Effector memory CD8-positive, alpha-beta T cell (primary cell): ENCODE measurements at regions not wholly inside any gene's neighbourhood (a gene's known extent, or its start where the extent isn't known, plus 50 kb on each side); places are given as distances from the start of the nearest gene placed in this dataset.

Experiments used
- ATAC-seq: fragments of 150-1000 bp; cut with Tn5 transposase; replicated peaks from 2 replicates; pipeline ENCODE4 v1.10.0; 2021; ENCODE audit warnings: mild to moderate bottlenecking, moderate library complexity
- DNase-seq, 3 experiments: peaks; one replicate each; pipeline ENCODE4 v3.0.0; 2021
- H3K27ac Mint-ChIP-seq, 2 donors: one replicate each; pipeline ENCODE4 v1.8.0; 2022; ENCODE audit warnings: mild to moderate bottlenecking in 2 of 2, mixed read lengths in 2 of 2, moderate library complexity in 2 of 2
- H3K27me3 Mint-ChIP-seq, 2 donors: one replicate each; pipeline ENCODE4 v1.8.0; 2022; ENCODE audit warnings: mixed read lengths in 2 of 2
- H3K36me3 Mint-ChIP-seq: one replicate; pipeline ENCODE4 v1.8.0; 2022; ENCODE audit warnings: mild to moderate bottlenecking, moderate library complexity, mixed read lengths; ENCODE audit not compliant: insufficient read depth
- H3K4me1 Mint-ChIP-seq, 2 donors: one replicate each; pipeline ENCODE4 v1.8.0; 2022; ENCODE audit warnings: low read depth in 2 of 2, mixed read lengths in 2 of 2
- H3K4me3 Mint-ChIP-seq, 2 donors: one replicate each; pipeline ENCODE4 v1.8.0; 2022; ENCODE audit warnings: mild to moderate bottlenecking in 2 of 2, mixed read lengths in 2 of 2, moderate library complexity in 2 of 2
- H3K9me3 Mint-ChIP-seq, 2 donors: one replicate each; pipeline ENCODE4 v1.8.0; 2022; ENCODE audit warnings: mixed read lengths in 2 of 2

- Mint-ChIP-seq H3K9me3 (peaks cover 0 to 8% of the 10 kb centered on the region in 2 donors), H3K36me3 (no peaks in the 10 kb centered on the region), H3K27ac (no peak overlapping the region), H3K27me3 (no peaks in the 10 kb centered on the region), H3K4me3 (no peak overlapping the region), H3K4me1 (no peaks in the 10 kb centered on the region)
- no peak for ATAC-seq
- DNase-seq, result no peak
Measured at GRCh38 chr18:77995593-77995992, 745.9 kb downstream of the GALR1 start.

DNA sequence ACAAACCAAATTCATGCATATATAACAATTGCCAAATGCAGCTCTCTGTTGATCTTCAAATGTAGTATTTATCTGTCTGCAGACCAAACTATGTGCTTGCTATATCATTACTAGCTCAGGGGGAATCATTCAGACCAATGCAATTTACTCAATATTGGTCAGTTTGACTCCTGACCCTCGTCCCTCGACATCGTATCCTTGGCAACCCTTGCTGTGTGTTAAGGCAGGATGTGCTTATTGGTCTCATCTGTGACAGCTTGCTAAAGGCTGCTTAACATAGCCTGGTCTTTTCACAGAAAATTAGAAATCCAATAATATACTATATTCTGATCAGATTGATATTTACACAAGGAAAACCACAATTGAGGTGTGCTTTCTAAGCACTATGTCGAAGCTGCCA is 747.1 kb downstream of the GALR1 start:
- no peak for ATAC-seq
- Mint-ChIP-seq H3K4me3 (no peak overlapping the region), H3K4me1 (no peaks in the 10 kb centered on the region), H3K9me3 (peaks cover 4 to 8% of the 10 kb centered on the region in 2 donors), H3K36me3 (no peaks in the 10 kb centered on the region), H3K27me3 (no peaks in the 10 kb centered on the region), H3K27ac (no peak overlapping the region)
- DNase-seq, result no peak

DNA sequence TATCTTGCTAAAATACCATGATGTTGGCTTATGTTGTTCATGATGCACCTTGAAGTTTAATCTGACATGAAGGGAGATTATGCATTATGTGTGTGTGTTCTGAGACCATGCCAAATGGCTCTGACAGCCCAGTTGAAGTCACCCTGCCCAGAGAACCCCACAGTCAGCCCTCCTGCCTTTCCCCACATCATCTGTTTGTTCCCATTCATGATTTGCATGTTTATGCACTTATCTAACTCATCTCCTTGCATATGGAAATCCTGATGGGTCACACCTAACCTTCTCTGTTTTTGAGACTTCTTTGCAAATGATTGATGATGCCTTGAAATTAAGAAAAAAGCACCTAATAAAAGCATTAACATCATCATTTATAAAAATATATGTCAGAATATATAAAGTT is 752.2 kb downstream of the GALR1 start:
- no peak for ATAC-seq
- Mint-ChIP-seq H3K4me3 (no peak overlapping the region), H3K27me3 (peaks cover 15 to 19% of the 10 kb centered on the region in 2 donors), H3K36me3 (no peaks in the 10 kb centered on the region), H3K9me3 (peaks cover 0 to 4% of the 10 kb centered on the region in 2 donors), H3K4me1 (no peaks in the 10 kb centered on the region), H3K27ac (no peak overlapping the region)
- DNase-seq, result no peak

DNA sequence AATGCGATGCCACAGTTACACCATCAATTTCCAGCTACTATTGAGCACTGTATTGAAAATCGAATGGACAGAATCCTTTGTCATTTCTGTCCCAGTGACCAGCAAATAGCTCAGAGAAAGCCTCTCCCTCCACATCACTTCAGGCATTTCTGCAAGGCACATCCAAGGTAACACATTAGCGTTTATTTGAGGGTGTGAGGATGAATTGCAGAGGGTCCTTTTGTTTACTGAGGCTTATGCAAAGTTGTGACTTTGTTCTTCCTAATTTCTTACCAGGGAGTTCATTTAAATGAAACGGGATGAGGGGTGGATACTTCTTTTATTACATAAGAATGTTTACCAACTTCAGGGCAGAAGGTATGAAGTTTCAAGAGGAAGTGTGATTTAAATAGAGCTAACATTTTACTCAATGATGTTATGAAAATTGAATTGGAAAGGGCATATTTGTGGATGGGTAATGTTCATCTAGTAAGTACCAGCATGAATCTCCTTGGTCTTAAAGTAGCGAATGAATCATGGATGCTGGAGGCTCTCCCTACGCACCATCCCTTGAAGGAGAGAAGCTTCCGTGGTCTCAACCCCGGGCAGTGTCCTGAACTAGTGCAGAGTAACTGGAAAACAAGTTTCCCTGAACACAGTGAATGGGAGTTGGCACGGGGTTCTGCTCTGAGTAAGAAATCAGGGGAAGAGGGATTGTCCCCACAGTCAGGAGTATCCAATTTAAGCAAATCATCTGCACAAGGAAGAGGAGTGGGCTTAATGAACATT is 756.5 kb downstream of the GALR1 start:
- ATAC-seq (no peak), DNase-seq (no peak)
- no peak overlapping the region for H3K4me3 Mint-ChIP-seq
- no peaks in the 10 kb centered on the region for H3K36me3 Mint-ChIP-seq
- H3K27me3 Mint-ChIP-seq, result peaks cover 15 to 20% of the 10 kb centered on the region in 2 donors
- no peaks in the 10 kb centered on the region for H3K4me1 Mint-ChIP-seq
- H3K27ac Mint-ChIP-seq, result no peak overlapping the region
- H3K9me3 Mint-ChIP-seq, result peaks cover 11 to 17% of the 10 kb centered on the region in 2 donors

DNA sequence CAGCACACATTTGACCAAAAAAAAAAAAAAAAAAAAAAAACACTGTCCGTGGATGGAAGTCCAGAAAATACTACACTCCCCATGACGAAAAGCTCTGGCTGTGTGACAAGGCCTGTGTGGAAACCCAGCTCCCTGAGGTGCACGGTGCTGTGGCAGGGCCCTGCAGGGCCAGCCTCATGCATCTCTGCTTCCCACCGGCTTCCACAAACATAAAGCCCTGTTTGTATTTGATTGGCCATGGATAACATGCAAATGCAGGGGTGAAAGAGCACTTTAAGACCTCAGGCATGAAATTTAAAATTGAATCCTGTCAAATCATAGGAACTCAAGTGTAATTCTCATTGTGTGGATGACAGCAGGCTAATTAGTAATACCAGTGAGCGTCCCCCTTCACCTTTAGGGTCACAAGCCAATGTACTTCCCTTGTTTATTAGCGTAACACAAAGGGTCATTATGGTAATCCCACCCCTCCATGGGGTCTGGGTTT is 757.2 kb downstream of the GALR1 start:
- peaks cover 15 to 20% of the 10 kb centered on the region in 2 donors for H3K27me3 Mint-ChIP-seq
- no peaks in the 10 kb centered on the region for H3K36me3 Mint-ChIP-seq
- ATAC-seq, result no peak
- H3K4me3 Mint-ChIP-seq, result no peak overlapping the region
- H3K27ac Mint-ChIP-seq, result no peak overlapping the region
- peaks cover 8 to 17% of the 10 kb centered on the region in 2 donors for H3K9me3 Mint-ChIP-seq
- H3K4me1 Mint-ChIP-seq, result no peaks in the 10 kb centered on the region
- no peak for DNase-seq

DNA sequence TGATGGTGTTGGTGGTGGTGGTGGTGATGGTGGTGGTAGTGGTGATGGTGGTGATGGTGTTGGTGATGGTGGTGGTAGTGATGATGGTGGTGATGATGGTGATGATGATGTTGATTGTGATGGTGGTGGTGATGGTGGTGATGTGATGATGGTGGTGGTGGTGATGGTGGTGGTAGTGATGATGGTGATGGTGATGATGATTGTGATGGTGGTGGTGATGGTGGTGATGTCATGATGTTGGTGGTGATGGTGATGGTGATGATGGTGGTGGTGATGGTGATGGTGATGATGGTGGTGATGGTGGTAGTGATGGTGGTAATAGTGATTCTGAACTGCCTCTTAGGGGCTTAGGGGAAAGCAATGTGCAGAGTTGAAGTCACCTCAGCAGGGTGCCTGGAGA is 760.7 kb downstream of the GALR1 start:
- Mint-ChIP-seq H3K4me3 (no peak overlapping the region), H3K36me3 (no peaks in the 10 kb centered on the region), H3K9me3 (peaks cover 8 to 17% of the 10 kb centered on the region in 2 donors), H3K27ac (no peak overlapping the region), H3K27me3 (peaks cover 15 to 19% of the 10 kb centered on the region in 2 donors), H3K4me1 (no peaks in the 10 kb centered on the region)
- DNase-seq (no peak), ATAC-seq (no peak)

DNA sequence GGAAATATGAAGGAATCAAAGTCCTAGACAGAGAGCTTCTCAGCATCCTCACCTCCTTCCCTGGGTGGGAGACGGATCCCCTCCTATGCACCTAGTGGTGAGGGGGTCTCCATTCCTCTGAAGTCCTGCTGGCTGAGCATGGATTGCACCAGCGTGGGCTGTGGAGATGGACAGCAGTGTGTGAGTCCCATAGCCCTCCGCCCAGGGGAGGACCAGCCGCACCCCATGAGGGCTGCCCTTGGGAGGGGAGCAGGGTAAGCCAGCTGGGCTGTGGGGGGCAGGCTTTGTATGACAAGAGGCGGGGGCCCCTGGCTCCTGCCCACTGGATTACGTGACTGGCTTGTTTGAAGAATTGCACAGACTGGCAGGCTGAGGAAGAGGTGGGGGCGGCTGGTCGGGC is 768.2 kb downstream of the GALR1 start:
- no peaks in the 10 kb centered on the region for H3K9me3 Mint-ChIP-seq
- no peak overlapping the region for H3K27ac Mint-ChIP-seq
- peaks cover 0 to 6% of the 10 kb centered on the region in 2 donors for H3K27me3 Mint-ChIP-seq
- no peak overlapping the region for H3K4me3 Mint-ChIP-seq
- no peak for ATAC-seq
- H3K4me1 Mint-ChIP-seq, result no peaks in the 10 kb centered on the region
- DNase-seq, result no peak
- no peaks in the 10 kb centered on the region for H3K36me3 Mint-ChIP-seq

- Mint-ChIP-seq H3K9me3 (no peaks in the 10 kb centered on the region), H3K27ac (no peak overlapping the region), H3K27me3 (no peaks in the 10 kb centered on the region), H3K36me3 (no peaks in the 10 kb centered on the region), H3K4me3 (no peak overlapping the region), H3K4me1 (no peaks in the 10 kb centered on the region)
- DNase-seq (no peak), ATAC-seq (no peak)
Measured at GRCh38 chr18:78021196-78021595, 771.5 kb downstream of the GALR1 start.

DNA sequence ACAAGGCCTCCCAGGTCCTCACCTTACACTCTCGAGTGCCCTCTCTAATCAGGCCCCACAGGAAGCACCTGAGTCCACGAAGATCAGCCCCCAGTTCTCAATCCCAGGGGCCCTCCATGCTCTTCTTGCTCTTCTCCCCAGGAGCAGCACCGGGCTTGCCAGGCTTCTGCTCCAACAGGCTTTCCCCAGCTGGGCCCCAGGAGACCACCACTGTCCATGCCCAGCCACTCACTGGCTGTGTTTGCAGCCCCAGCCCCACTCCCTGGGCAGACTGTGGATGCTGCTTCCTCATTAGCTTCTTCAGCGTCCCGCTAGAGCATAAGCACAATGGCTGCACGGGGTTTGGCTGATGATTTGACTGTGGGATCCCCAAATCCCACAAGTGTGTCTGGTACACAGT is 781.9 kb downstream of the GALR1 start:
- no peak overlapping the region for H3K4me3 Mint-ChIP-seq
- ATAC-seq, result no peak
- no peak for DNase-seq
- no peaks in the 10 kb centered on the region for H3K4me1 Mint-ChIP-seq
- H3K9me3 Mint-ChIP-seq, result peaks cover 0 to 4% of the 10 kb centered on the region in 2 donors
- no peaks in the 10 kb centered on the region for H3K36me3 Mint-ChIP-seq
- H3K27me3 Mint-ChIP-seq, result no peaks in the 10 kb centered on the region
- H3K27ac Mint-ChIP-seq, result no peak overlapping the region

DNA sequence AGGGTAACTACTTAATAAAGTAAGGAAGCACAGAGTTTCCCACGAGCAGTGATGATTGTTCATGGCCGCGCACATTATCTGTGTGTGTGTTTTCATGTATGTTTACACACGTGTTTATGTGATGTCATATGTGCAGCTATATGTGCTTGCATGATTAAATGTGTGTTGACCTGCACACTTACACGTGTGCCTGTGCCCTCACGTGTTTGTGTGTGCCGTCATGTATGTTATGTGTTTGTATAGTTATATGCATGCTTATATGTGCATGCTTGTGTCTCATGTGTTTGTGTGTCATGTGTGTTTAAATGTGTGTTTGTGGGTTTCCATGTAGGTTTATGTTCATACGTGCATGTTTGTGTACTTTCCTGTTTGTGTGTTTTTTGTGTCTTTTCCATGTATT is 782.3 kb downstream of the GALR1 start:
- DNase-seq (no peak), ATAC-seq (no peak)
- peaks cover 0 to 4% of the 10 kb centered on the region in 2 donors for H3K9me3 Mint-ChIP-seq
- no peak overlapping the region for H3K27ac Mint-ChIP-seq
- no peaks in the 10 kb centered on the region for H3K4me1 Mint-ChIP-seq
- no peaks in the 10 kb centered on the region for H3K36me3 Mint-ChIP-seq
- H3K27me3 Mint-ChIP-seq, result no peaks in the 10 kb centered on the region
- no peak overlapping the region for H3K4me3 Mint-ChIP-seq

DNA sequence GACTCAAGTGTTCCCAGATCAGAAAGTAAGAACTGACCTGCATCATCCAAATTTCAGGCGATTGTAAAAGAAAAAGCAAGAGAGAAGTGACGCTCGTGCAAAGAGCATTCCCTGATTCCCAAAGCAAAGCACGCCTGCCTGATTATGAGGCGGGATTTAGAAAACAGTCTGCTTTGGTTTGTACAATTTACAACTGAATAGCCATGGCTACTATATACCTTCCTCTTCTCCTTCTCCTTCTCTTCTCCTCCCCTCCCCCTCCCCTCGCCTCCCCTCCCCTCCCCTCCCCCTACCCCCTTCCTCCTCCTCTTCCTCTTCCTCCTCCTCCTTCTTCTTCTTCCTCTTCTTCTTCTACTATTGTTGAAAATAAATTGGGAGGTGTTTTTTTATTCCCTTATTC is 782.9 kb downstream of the GALR1 start:
- DNase-seq, result no peak
- H3K4me1 Mint-ChIP-seq, result no peaks in the 10 kb centered on the region
- no peaks in the 10 kb centered on the region for H3K36me3 Mint-ChIP-seq
- no peak overlapping the region for H3K4me3 Mint-ChIP-seq
- H3K27me3 Mint-ChIP-seq, result no peaks in the 10 kb centered on the region
- H3K9me3 Mint-ChIP-seq, result peaks cover 0 to 4% of the 10 kb centered on the region in 2 donors
- no peak overlapping the region for H3K27ac Mint-ChIP-seq
- ATAC-seq, result no peak

DNA sequence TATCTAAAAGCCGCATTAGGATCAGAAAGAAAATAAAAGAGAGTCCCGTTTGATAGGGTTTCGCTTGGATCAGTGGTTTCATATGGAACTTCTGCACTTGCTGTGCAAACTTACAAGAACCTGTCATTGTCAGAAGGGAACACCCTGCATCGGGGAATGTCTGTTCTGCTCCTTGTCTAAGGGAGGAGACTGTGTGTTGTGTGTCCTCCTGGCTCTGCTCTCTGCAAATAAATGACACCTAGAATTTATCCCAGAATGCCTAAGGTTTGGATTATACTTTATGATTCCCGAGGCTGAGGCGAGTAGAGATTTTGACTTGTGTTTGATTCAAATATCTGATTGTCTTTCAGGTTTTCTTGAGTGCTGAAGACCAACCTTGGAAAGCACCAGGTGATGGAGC is 785.1 kb downstream of the GALR1 start:
- Mint-ChIP-seq H3K4me3 (no peak overlapping the region), H3K36me3 (no peaks in the 10 kb centered on the region), H3K4me1 (no peaks in the 10 kb centered on the region), H3K27ac (no peak overlapping the region), H3K9me3 (peaks cover 0 to 4% of the 10 kb centered on the region in 2 donors), H3K27me3 (no peaks in the 10 kb centered on the region)
- ATAC-seq (no peak), DNase-seq (no peak)

DNA sequence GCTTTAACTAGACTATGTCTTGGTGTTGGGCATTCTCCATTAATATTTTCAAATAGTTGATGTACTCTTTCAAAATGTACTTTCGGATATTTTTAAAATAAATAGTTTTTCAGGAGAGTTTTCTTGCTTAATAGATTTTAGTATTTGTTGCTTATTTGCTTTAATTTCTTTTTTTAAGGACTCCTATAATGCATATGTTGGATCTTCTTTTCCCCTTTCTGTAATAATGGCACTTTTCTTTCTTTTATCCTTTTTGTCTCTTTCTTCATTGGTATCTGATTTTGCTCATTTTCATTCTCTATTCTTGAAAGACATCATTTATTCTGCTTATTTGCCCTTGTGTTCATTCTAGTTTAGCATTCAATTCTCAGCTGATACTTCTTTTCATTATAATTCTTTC is 791.6 kb downstream of the GALR1 start:
- DNase-seq (no peak), ATAC-seq (no peak)
- H3K27ac Mint-ChIP-seq, result no peak overlapping the region
- H3K27me3 Mint-ChIP-seq, result peaks cover 6 to 9% of the 10 kb centered on the region in 2 donors
- peaks cover 11 to 29% of the 10 kb centered on the region in 2 donors for H3K9me3 Mint-ChIP-seq
- H3K4me1 Mint-ChIP-seq, result no peaks in the 10 kb centered on the region
- H3K4me3 Mint-ChIP-seq, result no peak overlapping the region
- no peaks in the 10 kb centered on the region for H3K36me3 Mint-ChIP-seq

GRCh38 chr18:78046631-78047030 is 797.0 kb downstream of the GALR1 start:
- Mint-ChIP-seq H3K4me3 (no peak overlapping the region), H3K27me3 (peaks cover 6 to 11% of the 10 kb centered on the region in 2 donors), H3K9me3 (peaks cover 7 to 15% of the 10 kb centered on the region in 2 donors), H3K36me3 (no peaks in the 10 kb centered on the region), H3K27ac (no peak overlapping the region), H3K4me1 (no peaks in the 10 kb centered on the region)
- ATAC-seq, result no peak
- no peak for DNase-seq
